COLO668 (cell line): ENCODE measurements at regions not wholly inside any gene's neighbourhood (a gene's known extent, or its start where the extent isn't known, plus 50 kb on each side); places are given as distances from the start of the nearest gene placed in this dataset.

Source experiments
- DNase-seq: peaks from one replicate; lab custom pipeline; 2025; ENCODE audit not compliant: unreplicated experiment; lab: John Stamatoyannopoulos, UW

DNA sequence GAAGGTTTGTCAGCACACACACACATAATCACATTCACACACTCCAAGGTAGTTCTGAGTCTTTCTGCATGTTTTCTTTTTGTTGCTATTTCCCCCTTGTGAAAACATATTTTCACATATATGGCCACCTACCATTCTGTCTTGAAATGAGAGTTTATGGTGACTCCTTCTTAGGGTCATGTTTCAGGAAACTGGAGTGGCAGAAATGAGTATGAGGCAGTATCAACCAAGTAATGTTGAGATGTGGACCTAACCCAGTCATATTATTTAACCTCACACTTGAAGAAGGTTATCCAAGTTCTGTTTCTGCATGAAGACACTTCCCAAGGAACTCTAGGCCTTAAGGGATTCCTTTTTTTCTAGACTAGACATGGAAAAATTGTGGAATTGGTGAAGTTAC lies 481.4 kb downstream of the ETS1 start:
- DNase-seq: no peak

DNA sequence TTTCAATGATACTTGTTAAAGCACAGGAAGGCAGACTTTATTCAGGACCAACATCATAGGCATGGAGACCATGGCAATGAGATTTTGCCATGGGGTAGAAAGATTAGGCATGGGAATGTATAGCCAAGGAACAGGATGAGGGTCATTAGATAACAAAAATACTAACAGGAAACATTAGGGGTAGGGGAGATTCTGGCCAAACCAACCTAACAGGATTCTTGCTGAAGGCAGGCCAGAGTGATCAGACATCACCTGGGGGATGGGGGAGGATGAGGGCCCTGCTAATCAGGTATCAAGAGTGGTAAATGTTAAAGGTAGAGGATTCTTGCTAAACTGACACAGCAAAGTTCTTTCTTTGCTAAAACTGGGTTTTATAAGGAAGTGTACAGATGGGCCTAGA lies 481.8 kb downstream of the ETS1 start:
- DNase-seq: no peak

DNA sequence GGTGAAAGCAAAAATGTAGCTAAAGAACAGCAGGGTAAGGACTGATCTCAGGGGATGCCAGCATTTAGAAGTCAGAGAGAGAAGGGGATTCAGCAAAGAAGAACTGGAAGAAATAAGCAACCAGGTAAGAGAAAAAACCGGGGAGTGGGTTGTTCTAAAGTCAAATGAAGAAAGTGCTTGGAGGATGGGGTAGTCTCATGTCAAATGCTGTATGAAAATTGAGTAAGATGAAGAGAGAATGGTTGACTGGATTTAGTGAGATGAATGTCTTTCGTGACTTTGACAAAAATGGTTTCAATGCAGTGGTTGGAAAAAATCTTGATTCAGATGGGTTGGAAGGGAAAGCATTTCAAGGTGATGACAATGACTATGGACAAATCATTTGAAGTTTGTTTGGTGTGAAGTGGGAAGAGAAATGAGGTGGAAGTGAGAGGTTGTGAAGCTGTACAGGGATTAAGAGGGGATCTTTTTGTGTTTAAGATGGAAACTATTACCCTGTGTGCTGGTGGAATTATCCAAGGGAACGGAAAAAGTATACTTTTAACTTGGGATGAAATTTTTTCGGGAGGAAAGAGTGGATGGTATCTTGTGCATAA lies 484.0 kb downstream of the ETS1 start:
- DNase-seq: no peak

DNA sequence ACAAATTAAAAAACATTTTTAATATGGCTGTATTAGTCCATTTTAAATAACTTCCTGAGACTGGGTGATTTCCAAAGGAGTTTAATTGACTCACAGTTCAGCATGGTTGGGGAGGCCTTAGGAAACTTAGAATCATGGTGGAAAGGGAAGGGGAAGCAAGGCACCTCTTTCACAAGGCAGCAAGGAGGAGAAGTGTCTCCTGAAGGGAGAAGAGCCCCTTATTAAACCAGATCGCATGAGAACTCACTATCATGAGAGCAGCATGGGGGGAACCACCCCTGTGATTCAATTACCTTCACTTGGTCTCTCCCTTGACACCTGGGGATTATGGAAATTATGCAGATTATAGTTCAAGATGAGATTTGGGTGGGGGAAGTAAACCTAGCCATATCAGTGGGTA lies 488.6 kb downstream of the ETS1 start:
- no peak for DNase-seq

DNA sequence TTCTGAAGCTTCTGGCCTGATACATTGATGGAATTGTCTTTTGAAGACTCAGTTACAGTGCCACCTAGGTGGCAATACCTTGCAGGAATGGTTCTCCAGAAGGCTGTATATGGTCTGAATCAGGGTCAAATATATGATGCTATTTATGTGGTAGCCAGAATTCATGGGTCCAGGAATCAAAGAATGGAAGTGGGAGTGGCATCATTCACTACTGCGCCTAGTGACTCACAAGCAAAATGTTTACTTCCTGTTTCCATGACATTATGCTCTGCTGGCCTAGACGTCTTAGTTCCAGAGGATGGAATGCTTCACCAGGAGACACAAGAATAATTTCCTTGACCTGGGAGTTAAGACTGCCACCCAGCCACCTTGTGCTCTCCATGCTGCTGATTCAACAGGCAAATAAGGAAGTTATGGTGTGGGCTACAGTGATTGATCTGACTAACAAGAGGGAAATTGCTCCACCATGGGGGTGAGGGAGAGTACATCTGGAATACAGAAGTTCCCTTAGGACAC lies 491.8 kb downstream of the ETS1 start:
- DNase-seq: no peak

DNA sequence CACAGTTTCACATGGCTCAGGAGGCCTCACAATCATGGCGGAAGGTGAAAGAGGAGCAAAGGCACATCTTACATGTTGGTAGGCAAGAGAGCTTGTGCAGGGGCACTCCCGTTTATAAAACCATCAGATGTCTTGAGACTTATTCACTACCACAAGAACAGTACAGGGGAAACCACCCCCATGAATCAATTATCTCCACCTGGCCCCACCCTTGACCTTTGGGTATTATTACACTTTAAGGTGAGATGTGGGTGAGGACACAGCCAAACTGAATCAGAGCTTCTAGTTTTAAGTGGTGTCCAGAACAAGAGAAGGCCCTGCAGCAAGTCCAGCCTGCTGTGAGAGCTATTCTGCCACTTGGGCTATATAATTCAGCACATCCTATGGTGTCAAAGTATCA lies 493.7 kb downstream of the ETS1 start:
- no peak for DNase-seq

DNA sequence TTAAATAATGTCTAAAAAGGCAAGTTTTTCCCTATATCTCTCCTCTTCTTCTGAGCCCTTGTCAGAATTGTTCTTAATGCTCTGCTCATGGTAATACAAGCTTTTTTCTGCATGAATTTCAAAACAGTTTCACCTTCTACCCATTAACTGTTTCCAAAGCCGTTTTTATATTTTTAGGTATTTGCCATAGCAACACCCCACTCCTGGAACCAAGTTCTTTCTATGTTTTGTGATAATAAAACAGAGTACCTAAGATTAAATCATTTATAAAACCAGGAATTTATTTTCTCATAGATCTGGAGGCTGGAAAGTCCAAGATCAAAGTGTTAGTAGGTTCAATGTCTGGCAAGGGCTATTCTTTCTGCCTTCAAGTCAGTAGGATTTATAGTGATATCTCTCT lies 497.4 kb downstream of the ETS1 start:
- DNase-seq: no peak

DNA sequence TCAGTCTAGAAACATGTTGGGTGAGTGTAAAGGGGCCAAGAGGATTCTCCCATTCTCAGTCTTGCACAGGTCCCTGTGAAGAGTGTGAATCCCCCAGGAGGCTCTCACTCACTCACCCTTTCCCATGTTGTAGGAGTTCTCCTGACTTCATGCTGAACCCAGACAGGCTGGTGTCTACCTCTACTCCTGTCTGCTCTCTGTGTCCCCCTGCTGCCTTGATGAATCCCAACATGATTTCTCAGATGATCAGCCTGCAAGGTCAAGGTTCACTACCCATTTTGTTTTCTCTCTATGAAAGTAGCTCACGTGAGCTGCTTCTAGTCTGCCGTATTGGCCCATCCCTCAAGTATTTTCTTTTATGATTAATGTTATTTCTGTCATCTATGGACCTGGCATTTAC lies 500.6 kb downstream of the ETS1 start:
- DNase-seq: no peak

DNA sequence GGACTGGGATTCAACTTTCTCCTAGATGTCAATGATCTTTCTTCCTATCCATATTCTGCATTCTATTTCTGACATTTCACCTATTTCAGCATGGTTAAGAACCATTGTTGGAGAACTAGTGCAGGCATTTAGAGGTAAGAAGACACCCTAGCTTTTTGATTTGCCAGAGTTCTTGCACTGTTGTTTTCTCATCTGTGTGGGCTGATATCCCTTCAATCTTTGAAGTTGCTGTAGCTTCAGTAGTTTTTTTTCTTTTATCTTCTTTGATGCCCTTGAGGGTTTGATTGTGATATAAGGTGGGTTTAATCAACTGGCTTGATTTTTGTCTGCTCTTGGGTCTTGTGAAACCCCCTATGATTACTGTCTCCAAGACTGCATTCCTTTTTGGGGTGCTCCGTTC lies 502.1 kb downstream of the ETS1 start:
- DNase-seq: no peak

DNA sequence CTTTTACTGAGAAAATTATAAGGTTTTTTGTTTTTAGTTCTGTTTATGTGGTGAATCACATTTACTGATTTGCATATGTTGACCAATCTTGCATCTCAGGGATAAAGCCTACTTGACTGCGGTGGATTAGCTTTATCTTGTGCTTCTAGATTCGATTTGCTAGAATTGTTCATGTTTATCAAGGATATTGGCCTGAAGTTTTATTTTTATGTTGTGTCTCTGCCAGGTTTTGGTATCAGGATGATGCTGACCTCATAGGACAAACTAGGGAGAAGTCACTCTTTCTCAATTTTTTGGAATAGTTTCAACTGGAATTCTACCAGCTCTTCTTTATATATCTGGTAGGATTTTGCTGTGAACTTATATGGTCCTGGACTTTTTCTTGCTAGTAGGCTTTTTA lies 504.8 kb downstream of the ETS1 start:
- DNase-seq: no peak

DNA sequence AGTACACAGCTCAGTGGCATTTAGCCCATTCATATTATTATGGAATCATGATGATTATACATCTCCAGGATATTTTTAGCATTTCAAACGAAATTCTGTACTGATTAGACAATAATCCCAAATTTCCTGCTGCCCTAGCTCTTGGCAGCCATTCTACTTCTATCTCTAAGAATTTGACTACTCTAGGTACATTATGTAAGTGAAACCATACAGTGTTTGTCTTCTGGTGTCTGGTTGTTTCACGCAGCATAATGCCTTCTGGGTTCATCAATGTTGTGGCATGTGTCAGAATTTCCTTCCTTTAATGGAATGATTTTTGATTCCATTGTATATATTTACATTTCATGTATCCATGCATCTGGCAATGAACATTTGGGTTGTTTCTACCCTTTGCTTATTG lies 517.7 kb downstream of the ETS1 start:
- DNase-seq: no peak

DNA sequence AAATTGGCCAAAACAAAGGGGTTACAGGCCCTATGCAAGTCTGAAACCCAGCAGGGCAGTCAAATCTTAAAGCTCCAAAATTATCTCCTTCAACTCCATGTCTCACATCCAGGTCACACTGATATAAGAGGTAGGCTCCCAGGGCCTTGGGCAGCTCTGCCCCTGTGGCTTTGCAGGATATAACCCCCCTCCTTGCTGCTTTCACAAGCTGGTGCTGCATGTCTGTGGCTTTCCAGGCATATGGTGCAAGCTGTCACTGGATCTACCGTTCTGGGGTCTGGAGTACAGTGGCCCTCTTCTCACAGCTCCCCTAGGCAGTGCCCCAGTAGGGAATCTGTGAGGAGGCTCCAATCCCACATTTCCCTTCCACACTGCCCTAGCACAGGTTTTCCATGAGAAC lies 519.6 kb downstream of the ETS1 start:
- no peak for DNase-seq

DNA sequence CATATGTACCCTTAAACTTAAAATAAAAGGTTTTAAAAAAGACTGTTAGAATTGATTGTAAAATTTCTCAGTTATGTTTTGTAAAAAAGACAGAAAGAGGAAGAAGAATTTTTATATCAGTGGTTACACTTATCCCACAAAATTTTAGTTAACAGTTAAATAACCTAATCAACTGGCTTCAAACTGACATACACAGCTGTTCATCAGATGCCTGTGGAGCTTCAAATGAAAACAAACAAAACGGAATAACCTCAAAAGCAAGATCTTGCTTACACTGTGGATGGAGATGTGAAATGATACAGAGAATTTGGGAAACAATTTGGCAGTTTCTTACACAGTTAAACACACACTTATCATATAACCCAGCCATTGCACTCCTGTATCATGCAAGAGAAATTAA lies 521.0 kb downstream of the ETS1 start:
- DNase-seq: no peak

DNA sequence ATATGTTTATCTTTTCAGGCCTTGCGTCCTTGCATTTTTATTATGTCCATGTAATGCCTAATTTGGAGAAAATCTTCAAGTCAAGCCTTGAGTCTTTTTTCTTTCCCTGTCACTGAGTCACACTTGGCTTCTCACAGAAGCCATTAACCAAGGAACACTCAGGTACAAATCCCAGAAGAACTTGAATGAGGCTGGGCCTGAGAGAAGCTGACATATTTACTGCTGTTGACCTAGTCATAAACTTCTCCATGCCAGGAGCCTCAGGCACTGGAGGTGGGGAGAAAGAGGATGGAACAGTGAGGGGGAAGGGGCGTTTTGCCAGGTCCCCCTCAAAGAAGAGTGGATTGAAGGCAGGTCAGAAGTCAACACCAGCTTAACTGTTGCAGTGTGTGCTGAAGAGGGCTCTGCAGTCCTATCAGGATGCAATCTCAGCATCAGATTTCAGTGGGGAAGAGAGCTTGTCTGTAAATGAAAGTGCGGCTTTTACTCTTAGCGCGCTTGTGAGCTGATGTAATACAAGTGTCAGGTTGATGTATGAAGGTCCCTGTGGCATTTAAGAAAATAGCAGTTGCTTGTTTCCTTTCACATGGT lies 526.0 kb downstream of the ETS1 start:
- DNase-seq: no peak

DNA sequence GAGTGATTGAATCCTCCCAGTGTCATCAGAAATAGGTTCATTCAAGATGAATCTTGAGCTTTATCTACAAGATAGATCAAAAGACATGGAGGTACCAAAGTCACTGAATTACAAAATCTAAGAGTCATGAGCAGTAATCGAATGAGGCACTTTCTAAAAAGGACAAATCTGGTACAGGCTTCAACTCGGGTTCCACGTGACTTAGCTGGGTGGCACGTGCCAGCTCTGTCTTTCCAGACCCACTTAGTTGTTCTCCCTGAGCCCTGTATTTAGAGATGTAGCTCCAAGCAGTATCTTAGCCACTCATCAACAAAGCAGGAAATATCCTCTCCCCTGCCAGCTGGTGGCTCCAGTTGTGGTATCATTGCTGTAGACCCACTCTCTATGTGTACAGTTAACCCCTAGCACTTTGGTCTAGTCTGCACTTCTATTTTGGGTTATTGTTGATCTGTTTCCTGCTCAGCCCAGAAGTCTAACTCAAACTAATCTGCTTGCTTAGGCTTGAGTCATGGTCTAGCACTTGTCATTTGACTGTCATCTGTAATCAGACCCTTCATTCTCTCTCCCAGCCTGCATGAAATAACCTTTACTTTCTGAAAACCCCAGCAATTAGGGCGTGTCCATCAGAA lies 528.7 kb downstream of the ETS1 start:
- no peak for DNase-seq

DNA sequence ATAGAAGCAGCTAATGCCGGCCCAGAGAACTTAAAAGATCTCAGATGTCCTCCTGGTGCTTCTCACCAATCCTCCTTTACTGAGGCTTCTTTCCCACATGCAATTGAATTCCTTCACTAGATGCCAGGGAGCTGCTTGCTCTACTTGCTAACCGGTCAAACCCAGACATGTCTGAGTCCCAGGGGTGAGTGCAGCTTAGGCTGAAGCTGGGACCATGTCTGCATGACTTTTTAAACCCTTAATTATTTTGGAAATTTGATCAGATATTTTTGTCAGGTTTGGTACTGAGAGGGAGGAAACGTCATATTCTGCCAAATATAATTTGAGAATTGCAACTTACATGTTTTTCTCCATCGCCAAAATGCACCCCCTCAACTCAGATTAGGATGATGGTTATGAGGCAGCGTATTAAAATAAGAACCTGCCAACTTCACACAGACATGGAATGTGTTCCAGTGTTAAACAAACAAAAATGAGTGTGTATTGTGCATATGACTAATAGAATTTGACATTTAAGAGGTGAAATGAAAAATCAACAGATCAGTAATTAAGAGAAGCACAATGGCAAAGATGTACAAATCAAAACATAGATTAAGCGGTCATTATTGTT lies 529.5 kb downstream of the ETS1 start:
- no peak for DNase-seq

DNA sequence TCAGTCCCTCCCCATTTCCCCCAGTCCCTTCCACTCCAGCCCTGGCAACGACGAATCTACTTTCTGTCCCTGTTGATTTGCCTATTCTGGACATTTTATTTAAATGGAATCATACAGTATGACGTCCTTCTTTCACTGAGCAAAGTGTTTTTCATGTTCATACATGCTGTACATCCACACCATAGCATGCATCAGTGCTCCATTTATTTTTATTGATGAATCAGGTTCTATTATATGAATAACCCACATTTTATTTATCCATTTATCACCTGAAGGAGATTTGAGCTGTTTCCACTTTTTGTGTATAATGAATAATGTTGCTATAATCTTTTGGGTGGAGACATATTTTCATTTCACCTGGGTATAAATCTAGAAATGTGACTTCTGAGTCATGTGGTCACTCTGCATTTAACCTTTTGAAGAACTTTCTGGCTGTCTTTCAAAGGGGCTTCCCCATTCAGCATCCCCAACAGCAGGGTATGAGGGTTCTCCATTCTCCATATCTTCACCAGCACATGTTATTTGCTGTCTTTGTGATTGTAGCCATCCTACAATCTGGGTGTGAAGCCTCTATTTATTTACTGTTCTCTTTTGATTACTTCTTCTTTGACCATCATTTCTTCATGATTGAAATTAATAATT lies 531.7 kb downstream of the ETS1 start:
- DNase-seq: no peak

DNA sequence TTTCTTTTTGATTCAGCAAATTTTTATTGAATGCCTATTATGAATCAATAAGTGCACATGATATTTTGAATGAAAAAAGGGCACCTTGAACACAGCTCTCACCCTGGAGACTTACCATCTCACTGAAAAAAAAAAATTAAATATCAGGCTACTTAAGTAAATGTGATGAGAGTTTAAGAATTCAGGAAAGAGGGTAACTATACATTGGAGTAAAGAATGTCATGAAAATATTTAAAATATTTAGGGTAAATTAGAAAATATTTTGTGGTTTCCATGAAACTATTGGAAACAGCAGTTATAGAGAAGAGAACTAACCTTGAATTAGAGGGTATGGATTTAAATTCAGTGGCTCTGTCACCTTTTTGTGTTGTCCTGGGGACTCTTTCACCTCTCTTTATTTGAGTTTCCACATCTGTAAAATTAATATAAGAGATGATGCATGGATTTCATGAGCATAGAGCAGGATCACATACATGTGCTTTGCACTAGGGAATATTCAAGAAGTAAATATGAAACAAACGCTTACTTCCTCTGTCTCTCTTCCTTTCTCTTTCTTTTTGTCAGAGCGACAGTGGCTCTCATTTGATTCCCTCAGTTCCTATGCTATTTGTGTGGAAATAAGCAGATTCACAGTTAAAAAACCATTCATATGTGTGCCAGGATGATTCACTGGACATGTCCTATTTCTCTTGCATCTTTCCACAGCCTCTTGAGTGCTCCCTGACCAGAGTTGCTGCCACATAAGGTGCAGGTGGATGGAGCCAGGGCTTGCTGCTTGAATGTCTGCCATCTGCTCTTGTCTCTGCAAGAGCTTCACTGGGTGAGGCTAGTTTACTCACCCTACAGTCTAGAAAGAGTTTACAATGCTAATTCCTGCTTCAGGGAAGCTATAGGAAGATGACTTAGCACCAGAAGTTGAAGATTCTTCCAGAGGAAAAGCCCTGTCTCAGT lies 533.1 kb downstream of the ETS1 start:
- DNase-seq: no peak

DNA sequence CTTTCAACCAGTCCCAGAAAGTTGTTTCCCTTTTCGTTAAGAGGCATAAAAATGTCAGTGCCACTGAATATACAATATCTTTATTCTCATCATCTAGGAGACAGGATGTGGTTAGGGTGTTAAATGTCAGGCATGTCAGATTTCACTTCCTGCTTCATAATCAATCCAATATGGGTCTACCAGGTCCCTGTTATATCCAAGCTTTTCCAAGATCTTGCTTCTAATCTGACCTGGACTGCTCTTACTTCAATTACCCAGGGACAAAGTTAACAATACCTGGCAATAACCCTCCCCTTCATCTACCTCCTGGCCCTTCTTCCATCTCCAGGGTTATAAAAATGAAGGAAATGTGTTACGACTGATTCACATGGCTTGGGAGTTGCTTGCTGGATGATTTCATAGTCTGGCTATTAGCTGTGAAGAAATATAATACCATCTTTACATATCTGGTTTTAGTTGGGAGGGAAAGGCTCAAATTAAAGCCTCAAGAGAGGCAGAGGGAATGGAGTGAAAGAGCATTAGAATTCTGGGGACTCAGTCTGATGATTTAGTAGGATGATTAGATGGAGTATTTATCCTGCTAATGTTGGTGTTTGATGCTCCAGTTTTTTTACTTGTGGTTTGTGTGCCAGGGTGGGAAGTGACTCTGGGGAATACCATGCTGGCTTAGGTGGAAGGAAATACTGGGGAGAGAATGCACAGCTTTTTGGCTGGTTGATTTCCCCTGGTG lies 534.3 kb downstream of the ETS1 start:
- DNase-seq: peak; percentile 8

DNA sequence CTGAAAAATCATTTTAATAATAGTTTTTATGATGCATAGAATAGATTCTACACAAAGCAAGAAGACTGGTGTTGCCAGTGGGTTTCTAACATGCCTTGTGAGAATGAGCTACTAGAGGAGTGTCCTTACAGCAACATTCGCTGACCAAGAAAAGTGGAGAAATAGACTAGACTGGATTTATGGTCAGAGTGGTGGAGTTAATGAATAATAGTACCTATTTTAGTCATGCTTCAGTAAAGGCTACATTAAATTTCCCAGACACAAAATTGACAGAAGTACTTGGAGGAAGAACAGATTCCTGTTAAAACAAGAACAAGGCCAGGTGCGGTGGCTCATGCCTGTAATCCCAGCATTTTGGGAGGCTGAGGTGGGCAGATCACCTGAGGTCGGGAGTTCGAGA lies 539.2 kb downstream of the ETS1 start:
- no peak for DNase-seq
